Fibroblast of the aortic adventitia (primary cell): ENCODE measurements at regions not wholly inside any gene's neighbourhood (a gene's known extent, or its start where the extent isn't known, plus 50 kb on each side); places are given as distances from the start of the nearest gene placed in this dataset.

Experiments used
- DNase-seq: peaks from one replicate; pipeline ENCODE4 v3.0.0-alpha.2; 2010; ENCODE audit warnings: low read depth
- H3K4me3 ChIP-seq: 2 replicates; pipeline ENCODE4 v1.5.1; 2011; ENCODE audit warnings: low read depth, mild to moderate bottlenecking, control low read depth, low read length, moderate library complexity
- TF ChIP-seq, protein P1 (sequence below): IDR thresholded peaks from 2 replicates; pipeline ENCODE4 v1.5.1; 2011; ENCODE audit warnings: mild to moderate bottlenecking, low read length, control low read depth, inconsistent platforms; ENCODE audit not compliant: insufficient read depth

- no peak overlapping the region for H3K4me3 ChIP-seq
- TF ChIP-seq, protein P1, sequence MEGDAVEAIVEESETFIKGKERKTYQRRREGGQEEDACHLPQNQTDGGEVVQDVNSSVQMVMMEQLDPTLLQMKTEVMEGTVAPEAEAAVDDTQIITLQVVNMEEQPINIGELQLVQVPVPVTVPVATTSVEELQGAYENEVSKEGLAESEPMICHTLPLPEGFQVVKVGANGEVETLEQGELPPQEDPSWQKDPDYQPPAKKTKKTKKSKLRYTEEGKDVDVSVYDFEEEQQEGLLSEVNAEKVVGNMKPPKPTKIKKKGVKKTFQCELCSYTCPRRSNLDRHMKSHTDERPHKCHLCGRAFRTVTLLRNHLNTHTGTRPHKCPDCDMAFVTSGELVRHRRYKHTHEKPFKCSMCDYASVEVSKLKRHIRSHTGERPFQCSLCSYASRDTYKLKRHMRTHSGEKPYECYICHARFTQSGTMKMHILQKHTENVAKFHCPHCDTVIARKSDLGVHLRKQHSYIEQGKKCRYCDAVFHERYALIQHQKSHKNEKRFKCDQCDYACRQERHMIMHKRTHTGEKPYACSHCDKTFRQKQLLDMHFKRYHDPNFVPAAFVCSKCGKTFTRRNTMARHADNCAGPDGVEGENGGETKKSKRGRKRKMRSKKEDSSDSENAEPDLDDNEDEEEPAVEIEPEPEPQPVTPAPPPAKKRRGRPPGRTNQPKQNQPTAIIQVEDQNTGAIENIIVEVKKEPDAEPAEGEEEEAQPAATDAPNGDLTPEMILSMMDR, result no peak
- no peak for DNase-seq
Observed at GRCh38 chr16:54722210-54722676, 208.4 kb upstream of the IRX5 start.

DNA sequence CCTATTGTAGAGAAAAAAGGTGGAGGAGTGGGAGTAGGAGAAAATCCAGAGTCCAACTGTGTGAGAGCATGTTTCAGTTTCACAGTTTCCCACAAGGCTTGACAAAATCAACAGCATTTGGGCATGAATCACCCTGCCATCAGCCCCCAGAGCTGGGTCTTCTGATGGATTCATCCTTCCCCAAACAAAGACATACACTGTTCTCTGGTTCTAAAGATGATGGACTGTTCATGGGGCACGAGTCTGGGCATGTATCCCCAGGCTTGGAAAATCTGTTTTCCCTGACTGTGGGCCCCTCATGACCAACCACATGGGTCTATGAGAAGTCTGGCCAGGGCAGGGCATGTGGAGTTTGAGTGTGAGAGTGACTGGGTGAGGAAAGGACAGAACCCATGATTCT, 210.4 kb upstream of the IRX5 start:
- H3K4me3 ChIP-seq, result no peak overlapping the region
- DNase-seq, result no peak
- TF ChIP-seq, protein P1, result no peak

DNA sequence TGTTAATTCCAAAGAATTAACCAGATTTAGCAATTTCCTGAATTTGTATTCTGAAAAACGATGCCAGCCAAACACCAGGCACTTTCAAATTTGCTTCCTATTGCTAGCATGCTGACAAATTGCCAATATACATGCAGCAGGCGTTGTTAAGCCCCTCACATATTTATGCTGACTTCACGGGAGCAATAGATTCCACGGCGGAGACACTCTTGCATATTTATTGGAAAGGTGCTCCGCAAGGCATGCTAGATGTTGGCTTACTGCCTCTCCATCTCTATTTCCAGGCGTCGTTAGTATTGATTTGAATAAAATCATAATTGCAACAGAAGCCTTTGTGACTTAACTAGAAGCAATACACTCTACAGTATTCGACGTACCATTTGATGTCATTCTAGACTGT, 211.0 kb upstream of the IRX5 start:
- no peak for DNase-seq
- TF ChIP-seq, protein P1, result no peak

DNA sequence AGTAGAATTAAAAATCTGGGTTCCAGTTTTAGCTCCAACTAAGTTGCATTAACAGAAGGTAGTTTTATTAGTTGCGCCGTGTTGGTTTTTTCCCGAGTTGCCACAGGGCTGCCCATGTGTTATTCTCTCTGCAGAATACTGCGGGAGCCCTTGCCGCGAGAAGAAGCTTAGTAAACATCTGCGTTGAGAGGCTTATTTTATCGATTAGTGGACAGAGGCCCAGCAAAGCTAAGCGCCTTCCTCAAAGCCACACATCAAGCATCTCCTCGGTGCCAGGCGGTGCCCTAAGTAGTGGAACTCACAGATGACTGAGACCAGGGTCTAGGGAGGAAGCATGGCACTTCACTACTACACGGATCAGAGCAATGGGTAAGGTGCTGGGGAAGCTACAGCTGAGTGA, 212.3 kb upstream of the IRX5 start:
- TF ChIP-seq, protein P1, result no peak
- DNase-seq, result no peak
- H3K4me3 ChIP-seq, result no peak overlapping the region

More for the DNA sequence above, 211.0 kb upstream of the IRX5 start:
- no peak overlapping the region for H3K4me3 ChIP-seq

DNA sequence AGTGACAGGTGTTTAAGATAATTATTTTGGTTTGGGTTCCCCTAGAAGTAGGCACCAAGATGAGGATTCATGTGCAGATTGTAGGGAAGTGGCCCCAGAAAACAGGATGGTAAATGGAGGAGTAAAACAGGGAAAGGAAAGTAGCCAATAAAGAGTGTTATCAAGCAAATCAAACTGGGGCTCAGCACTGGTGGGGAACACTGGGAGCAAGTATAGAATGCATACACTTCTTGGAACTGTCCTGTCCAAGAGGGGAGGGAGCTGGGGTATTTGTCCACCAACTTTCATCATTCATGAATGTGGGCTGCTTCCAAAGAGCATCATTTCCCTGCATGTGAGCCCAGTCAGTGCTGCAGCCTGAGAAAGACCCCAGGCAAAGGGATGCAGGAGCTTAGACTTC, 215.7 kb upstream of the IRX5 start:
- no peak overlapping the region for H3K4me3 ChIP-seq
- DNase-seq, result no peak
- TF ChIP-seq, protein P1, result no peak

GRCh38 chr16:54712866-54713265, 217.8 kb upstream of the IRX5 start:
- TF ChIP-seq, protein P1, result no peak
- no peak for DNase-seq
- H3K4me3 ChIP-seq, result no peak overlapping the region

GRCh38 chr16:54707813-54708212, 222.9 kb upstream of the IRX5 start:
- no peak overlapping the region for H3K4me3 ChIP-seq
- DNase-seq, result no peak
- TF ChIP-seq, protein P1, result no peak
